Medulla oblongata (tissue), 1 donor: ENCODE measurements at regions not wholly inside any gene's neighbourhood (a gene's known extent, or its start where the extent isn't known, plus 50 kb on each side); places are given as distances from the start of the nearest gene placed in this dataset.

Source experiments
- DNase-seq: peaks from one replicate; pipeline ENCODE4 v3.0.0-alpha.2; 2015; ENCODE audit errors: extremely low spot score

DNA sequence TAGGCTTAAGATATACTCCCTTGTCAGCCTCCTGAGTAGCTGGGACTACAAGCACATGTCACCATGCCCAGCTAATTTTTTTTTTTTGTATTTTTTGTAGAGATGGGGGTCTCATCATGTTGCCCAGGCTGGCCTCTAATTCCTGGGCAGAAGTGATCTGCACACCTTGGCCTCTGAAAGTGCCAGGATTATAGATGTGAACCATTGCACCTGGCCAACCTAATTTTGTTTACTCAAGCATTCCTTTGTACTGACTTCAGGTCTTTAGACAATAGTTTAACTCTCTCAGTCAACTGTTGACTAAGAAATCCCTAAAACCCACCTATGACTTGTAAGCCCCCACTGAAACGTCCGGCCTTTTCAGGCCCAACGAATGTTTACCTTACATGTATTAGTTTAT lies 628.3 kb upstream of the CDH8 start:
- DNase-seq = no peak

DNA sequence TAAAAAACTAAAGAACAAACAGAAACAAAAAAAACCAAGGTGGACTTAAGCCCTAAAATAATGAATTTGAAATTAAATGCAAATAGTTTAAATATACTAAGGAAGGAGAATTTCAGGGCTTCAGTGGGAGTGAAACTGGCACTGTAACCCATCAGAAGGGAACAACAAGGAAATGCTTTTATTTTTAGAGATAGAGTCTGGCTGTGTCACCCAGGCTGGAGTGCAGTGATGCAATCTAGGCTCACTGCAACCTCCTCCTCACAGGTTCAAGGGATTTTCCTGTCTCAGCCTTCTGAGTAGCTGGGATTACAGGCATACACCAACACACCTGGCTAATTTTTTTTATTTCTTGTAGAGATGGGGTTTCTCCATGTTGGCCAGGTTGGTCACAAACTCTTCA lies 625.2 kb upstream of the CDH8 start:
- no peak for DNase-seq

DNA sequence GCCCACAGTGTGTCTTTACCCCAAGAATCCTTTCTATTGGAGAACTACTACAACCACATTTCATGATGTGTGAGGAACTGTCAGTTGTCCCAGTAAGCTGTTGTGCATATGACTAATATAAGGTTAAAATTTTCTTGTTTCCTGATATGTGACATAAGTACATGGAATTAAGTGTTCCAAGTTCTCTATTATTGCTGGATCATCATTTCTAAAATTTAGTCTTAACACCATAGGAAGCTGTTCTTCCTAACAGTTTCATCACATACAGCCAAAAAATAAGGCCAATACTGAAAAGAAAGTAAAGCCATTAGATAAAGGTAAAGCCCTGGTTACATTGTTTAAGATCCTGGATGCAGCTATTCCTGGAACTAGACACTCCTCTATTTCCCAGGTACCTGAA lies 620.9 kb upstream of the CDH8 start:
- no peak for DNase-seq

DNA sequence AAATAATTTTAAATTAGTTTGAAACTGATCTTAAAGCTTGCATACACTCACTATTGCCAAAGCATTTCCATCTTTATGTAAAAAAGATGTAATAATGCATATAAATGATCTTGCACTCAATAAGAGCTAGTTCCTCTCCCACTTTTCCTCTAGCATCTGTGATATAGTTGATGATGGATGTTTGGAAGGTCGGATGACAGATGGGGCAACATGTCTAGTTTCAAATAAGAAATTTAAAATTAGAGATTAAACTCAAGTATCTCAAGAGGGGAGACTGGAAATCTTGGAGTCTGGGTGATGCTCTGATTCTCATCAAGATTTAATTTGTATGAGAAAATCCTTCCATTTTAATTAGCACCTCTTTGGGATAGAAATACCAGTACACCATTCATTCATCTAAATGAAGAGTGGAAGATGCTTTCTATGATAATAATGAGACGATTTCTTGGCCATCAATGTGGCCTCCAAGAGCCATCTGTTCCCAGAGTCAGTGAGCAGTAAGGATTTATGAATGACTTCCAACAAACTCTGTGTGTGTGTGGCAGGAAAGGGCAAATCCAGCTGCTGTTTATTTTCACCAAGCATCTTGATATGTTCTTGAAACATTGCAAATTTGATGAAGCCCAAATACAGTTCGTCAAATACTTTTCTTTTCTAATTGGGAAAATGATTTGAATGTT lies 616.3 kb upstream of the CDH8 start:
- no peak for DNase-seq

DNA sequence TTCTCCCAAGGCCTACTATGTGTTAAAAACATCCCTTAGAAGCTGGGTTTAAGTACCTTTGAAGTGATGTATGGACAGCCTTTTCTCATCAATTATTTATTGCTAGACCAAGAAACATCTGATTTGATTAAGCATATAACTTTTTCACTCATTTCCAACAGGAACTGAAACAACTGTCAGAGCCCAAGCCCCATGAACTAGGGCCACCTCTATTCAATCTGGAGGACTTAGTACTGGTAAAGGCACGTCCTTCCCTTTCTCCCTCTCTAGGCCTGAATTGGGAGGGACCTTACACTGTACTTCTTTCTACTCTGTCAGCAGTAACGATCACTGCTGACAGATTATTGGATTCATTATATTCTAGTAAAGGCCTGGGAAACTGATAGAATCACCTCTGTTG lies 612.0 kb upstream of the CDH8 start:
- DNase-seq = no peak

DNA sequence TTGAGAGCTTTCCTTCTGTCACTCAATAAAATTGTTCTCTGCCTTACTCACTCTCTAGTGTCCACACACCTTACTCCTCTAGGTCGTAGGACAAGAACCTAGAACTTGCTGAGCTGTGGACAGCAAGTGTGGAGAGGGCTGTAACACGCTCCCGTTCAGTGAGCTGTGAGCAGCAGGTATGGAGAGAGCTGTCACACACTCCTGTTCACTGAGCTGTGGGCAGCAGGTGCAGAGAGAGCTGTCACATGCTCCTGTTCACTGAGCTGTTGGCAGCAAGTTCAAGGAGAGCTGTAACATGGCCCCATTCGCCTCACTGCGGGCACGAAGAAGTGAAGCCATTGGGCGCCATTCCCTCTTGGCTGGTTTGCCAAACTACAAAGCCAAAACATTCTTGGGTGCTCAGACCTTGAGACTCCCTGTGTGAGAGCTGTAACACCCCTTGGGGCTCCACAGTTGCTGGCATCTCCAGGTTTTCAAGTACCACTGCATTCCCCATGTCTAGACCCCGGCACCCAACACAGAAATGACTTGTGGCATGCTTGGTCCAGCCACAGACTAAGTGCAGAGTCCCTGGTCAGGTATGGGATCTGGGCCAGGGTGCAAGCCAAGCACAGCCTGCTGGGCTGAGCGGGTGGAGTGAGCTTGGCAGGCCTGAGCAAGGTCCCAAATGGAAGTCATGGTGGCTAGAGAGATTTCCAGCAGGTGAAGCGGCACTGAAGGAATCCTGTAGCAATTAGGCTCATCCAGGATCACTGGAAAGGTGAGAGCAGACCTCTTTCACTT lies 608.0 kb upstream of the CDH8 start:
- no peak for DNase-seq

DNA sequence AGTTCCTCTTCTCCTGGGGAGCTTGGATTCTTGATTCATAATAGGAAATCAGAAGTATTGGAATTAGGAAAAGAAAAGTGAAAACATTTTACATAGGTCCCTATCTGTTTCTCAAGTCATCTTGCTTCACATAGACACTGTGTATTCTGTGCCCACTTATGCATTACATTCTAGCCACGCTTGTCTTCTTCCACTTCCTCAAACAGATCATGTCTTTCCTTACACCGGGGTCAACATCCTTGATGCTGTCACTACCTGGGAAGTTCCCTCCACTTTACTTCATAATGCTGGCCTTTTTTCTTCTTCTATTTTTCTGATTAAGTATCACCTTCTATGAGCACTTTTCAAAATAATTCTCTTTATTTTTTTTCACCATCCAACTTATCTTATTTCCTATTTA lies 606.4 kb upstream of the CDH8 start:
- DNase-seq = no peak

DNA sequence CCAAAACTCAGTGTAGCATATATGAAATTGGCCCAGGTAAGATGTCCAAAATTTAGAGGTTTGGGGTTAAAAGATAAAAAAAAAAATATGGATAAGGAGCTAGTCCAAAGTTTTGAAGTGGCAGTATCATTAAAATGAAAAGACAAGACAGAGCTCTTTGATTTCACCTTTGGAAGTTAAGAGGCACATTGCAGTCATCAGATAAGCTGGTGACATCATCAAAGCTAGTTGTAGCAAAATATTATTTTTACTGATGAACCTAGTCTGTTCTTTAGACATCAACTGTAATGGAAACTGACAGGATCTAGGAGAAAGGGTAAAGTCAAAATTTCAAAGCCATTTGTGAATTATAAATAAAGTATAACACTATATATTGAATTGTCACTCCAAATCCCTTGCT lies 603.7 kb upstream of the CDH8 start:
- no peak for DNase-seq

DNA sequence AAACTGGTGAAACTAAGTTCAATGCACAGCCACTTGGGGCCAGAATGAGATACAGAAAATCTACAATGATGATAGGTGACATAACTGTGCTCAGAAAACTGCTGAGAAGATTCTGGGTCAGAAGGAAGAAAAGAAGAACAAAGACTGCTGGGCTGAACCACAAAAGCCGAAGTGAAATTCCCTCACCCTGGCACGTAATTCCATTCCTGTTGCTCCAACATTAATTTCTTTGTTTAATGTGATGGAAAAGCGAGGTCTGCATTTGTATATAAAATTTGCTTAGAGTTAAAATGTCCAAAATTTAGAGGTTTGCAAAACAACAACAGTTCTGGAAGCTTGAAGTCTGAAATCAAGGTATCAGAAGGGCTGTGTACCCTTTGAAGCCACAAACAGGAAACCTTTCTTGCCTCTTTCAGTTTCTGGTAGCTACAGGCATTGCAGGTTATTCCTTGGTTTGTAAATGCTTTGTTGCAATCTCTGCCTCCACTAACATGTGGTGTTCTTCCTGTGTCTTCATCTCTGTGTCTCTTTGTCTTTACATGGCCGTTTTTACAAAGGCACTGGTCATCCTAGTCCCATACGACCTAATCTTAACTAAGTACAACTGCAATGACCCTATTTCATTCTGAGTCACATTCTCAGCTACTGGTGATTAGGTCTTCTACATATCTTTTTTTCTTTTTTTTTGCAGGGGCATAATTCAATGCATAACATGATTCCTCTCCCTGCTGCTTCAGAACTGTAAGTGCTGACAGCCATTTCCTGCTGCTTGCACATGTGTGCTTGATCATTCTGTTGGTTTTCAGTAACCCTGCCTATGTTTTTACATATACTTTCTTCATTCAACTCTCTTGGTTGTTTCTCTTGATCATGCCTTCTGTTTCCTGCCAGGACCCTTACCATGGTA lies 603.0 kb upstream of the CDH8 start:
- no peak for DNase-seq

DNA sequence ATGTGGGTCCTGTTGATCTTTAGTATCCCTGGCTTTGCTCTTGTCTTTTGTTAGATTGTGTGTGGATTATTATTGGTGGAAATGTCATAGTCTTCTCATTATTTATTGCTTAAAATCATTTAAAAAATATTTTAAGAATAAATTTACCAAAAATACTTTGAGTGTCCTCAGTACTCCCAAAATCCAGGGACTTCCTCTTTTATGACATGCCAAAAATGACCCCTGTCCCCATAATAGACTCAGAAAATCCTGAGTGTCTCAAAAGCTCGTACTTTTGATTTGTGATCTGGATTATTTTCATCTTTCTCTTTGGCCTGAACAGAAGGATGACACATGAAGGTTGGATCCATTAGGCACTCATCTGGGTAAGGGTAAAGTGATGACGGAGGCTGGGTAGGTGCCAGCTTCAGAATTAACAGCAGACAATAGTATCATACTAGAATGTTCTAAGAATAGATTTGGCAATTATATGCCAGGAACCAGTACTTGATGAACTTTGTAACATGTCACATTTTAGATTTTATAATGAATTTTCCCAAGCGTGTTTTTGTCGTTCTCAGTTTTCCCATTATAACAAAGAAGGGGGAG lies 602.2 kb upstream of the CDH8 start:
- no peak for DNase-seq

DNA sequence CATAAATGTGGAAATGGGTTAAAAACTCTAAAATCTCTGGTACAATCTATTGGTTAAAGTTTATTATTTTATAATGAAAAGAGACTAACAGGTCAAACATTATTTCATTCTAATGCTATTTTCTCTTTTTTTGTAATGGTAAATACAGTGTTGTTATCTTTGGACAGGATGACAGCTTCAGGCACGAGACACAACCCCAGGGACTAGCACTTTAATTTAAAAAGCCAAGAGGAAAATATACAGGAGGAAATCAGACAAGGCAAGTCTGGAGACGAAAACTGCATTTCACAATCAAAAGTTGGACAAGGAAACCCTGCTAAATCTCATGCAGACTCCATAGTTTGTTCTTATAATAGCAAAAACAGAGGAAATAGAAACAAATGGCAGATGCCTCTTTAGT lies 589.1 kb upstream of the CDH8 start:
- no peak for DNase-seq

DNA sequence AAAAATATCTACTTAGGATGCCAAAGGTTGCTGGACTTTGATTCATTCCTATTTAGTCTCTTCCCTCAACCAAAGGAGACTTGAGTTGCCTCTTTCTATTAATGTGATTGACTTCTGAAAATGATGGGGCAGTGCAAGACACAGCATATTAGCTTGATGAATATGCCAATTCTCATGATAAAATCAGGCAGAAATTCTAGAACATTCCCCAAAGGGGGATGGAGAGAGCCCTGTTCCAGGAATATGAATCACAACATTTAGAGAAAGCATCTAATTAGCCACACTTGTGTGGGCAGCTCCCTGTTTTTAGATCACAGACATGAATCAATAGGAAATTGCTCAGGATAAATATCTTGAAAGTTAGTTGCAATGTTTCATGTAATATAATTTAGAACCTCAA lies 584.0 kb upstream of the CDH8 start:
- no peak for DNase-seq

DNA sequence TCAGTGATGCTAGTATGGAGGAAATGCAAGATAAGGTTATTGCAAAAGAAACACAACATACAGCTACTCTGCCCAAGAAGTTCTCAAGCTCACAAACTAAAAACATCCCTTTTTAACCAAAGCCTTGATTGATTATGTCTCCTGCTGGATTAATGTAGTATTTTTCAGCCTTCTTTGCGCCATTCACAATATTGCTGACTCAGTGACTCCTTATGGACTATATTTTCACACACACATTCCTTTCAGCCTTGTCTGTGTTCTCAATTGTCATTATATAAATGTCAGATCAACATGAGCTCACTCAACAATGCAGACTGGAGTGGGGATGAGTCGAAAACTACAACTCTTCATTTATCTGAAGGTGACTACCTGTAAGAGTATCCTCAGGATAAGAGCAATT lies 579.3 kb upstream of the CDH8 start:
- DNase-seq = no peak

DNA sequence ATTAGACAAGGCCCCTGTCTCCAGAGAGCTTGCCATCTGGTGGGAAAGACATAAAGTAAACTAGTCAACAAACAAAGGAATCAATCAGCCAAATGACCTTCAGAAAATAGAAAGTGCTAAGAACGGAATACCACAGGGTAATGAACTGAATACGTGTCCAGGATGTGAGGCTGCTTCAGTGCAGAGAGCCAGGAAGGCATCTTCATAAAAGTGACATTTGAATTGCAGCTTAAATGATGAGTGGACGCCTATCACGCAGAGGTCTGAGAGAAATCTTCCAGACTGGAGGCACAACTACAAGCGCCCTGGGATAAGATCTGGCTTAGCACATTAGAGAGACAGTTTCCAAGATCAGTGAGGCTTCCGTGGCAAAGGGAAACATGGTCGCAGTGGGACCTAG lies 574.1 kb upstream of the CDH8 start:
- no peak for DNase-seq

DNA sequence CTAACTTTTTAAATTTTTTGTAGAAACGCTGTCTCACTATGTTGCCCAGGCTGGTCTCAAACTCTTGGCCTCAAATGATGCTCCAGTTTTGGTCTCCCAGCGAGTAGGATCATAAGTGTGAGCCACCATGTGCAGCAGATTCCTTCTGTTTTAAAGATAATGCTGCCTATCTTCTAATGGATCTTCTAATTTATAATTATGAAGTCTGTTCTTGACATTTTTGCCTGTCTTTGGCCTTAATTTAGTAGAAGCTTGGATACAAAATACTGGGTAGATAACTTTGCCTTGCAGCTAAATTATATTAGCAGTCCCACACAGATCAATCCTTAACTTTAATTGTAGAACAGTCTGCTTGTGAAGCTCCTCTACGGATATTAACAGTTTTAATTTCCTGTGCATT lies 566.6 kb upstream of the CDH8 start:
- no peak for DNase-seq

DNA sequence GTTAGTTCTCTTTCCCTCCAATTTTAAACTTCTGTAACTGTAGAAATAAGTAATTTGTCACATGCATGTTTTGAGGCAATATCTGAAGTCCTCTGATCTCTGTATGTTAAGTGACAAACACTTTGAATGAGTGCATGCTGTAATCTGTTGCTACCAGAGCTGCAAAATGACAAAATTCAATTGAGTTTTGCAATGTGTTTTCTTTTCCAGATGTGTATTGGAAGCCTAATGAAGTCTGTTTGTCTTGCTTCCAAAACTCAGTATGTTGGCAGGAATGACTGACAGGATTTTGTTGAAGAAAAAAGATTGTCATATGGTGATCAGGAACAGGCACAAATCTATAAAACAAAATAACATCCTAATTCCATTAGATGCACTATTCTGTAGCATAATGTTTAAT lies 561.6 kb upstream of the CDH8 start:
- no peak for DNase-seq

DNA sequence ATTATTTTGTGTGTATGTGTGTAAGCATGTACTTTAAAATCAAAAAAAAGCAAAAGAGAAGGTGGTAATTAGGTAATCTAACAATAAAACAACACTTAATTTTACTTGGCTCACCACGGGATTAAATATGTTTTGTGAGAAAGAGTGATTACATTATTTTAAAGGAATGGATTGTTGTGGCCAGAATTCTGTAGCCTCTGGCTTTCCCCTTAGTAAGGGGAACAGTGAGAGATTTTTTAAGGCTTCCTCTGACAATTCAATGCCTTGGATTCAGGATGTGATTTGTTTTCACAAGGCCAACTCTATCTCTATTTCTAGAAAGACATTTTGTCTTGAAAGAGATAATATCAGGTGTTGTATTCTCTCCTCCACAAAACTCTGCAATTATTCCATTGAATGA lies 560.3 kb upstream of the CDH8 start:
- no peak for DNase-seq

DNA sequence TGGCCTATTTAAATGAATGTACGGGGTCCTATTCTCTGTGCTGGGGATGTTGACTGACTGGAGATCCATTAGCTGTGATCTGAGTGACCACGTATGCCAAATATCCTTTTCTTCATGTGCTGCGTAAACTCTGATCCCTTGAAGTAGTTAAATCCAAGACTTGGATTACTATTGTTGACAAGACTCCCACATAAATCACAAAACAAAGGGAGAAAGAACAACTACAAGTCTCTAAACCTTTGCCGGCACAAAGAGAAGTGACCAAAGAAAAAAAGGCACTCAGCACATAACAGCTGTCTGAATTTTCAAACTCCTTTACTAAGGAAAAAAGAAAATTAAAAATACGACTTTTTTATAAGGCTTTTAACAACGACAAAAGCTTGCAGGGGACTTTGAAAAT lies 559.9 kb upstream of the CDH8 start:
- DNase-seq = no peak

DNA sequence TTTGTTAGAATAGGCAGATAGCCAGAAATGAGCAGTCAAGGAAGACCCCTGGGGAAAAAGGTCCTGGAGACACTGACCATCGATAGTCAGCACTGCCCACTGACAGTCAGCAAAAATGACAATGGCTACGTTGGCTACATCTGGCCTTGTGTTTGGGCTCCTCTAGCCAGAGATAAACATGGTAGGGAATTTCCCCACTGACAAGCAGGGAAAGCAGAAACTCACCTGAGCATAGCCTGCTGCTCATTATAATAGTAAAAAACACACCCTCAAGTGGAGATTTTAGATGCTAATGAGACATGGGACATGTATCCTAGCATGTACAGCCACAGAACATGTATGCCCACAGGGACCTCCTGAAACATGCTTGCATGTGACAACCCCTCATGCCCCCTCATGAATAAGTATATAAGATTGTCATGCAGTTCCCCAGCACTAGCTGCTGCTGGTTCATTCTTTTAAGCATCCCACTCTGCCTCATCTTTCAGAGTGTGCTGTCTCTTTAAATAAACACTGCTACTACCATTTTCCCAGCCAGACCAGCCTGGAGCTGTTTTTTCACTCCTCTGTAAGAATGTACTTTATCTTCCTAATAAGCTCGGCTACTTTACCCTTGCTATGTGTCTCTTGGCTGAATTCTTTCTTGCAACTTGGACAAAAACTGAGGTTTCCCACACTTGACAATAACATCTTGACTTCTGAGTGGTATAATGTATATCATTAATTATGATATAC lies 550.1 kb upstream of the CDH8 start:
- no peak for DNase-seq

DNA sequence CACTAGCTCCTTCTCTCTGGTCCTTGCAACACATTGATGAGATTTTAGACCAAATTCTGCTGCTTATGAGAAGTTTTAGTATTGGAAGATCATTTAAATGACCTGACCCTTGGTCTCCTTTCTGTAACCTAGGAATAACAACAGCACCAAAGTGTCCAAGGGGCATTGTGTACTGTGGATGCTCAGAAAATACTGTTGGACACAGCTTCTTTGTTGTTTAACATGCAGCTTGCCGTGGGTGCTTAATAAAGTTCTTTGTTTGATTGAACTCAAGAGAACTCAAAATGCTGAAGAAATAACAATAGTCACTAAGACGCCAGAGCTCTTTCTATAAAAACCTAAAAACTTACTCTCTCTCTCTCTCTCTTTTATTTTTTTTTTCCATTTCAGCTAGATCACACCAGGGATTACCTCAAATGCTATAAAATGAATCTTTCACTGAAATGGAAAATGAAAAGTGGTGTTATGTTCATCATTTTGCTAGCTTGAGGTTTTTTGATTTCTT lies 548.9 kb upstream of the CDH8 start:
- peak; percentile 82 for DNase-seq

DNA sequence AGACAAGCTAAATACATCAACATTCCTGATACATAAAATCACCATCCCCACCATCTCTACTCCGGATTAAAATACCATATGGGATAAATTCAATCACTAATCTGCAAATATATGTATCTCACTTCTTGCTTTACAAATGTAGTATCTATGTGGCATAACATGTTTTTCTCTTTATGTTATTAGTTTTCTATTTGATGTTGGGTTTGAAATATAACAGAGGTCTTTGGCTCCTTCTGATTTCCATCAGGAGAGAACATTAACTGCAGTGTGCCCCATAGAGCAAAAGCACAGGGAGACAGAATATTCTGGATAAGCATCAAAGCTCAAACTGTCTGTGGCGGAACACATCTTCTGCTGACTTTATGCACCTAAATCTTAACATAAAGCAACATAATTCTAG lies 547.2 kb upstream of the CDH8 start:
- no peak for DNase-seq
